NOMO-1 treated with DMSO at 0.1 percent for 48 hours (cell line): ENCODE measurements at regions not wholly inside any gene's neighbourhood (a gene's known extent, or its start where the extent isn't known, plus 50 kb on each side); places are given as distances from the start of the nearest gene placed in this dataset.

Experiments
- DNase-seq: peaks from one replicate; lab custom pipeline; 2025; ENCODE audit not compliant: unreplicated experiment; lab: John Stamatoyannopoulos, UW

GRCh38 chrX:126395909-126396308 is 156.7 kb downstream of the DCAF12L1 start:
- no peak for DNase-seq

GRCh38 chrX:126394681-126395080 is 157.9 kb downstream of the DCAF12L1 start:
- no peak for DNase-seq

GRCh38 chrX:126393284-126393683 is 159.3 kb downstream of the DCAF12L1 start:
- DNase-seq: no peak

- no peak for DNase-seq
Measured at GRCh38 chrX:126376465-126376864, 176.1 kb downstream of the DCAF12L1 start.

- no peak for DNase-seq
Measured at GRCh38 chrX:126342859-126343258, 176.8 kb upstream of the DCAF12L2 start.

- DNase-seq: peak; percentile 44
Measured at GRCh38 chrX:126339928-126340327, 173.8 kb upstream of the DCAF12L2 start.

GRCh38 chrX:126338916-126339315 is 172.8 kb upstream of the DCAF12L2 start:
- no peak for DNase-seq

- DNase-seq: no peak
Measured at GRCh38 chrX:126300401-126300800, 134.3 kb upstream of the DCAF12L2 start.

- DNase-seq: no peak
Measured at GRCh38 chrX:126272795-126273497, 106.9 kb upstream of the DCAF12L2 start.

- no peak for DNase-seq
Measured at GRCh38 chrX:126265116-126265515, 99.0 kb upstream of the DCAF12L2 start.

GRCh38 chrX:126238220-126238619 is 72.1 kb upstream of the DCAF12L2 start:
- DNase-seq: no peak

GRCh38 chrX:126237524-126237923 is 71.4 kb upstream of the DCAF12L2 start:
- no peak for DNase-seq
